ENCODE measurements at regions not wholly inside any gene's neighbourhood (a gene's known extent, or its start where the extent isn't known, plus 50 kb on each side); places are given as distances from the start of the nearest gene placed in this dataset.
"Not testable (repeated sequence)": the region's sequence is repeated elsewhere in the genome, so short reads cannot be mapped to it uniquely, and the experiment has no call there.

DNA sequence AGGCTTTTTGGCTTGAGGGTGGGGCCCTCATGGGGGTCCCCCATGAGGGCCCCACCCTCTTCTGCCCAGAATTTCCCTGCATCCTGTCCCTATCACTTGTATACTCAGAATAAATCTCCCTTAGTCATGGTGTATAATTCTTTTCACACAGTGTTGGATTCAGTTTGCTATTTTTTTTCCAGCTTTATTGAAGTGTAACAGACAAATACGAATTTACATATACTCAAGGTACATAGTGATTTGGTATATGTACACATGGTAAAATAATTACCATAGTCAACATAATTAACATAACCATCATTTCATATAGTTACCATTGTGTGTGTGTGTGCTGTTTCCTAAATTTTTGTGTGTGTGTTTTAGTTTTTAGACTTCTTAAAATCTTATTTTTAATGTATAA, 289.4 kb downstream of the CNTNAP3B start:
- not testable (repeated sequence) for H3K27me3 ChIP-seq (ENCODE audit: insufficient read depth, poor library complexity, severe bottlenecking); DNase-seq (ENCODE audit: low read depth in 1 of 2, low spot score in 1 of 2); H3K27ac ChIP-seq (replicated peaks); H3K4me3 ChIP-seq (replicated peaks; ENCODE audit: insufficient read depth, low read length)

DNA sequence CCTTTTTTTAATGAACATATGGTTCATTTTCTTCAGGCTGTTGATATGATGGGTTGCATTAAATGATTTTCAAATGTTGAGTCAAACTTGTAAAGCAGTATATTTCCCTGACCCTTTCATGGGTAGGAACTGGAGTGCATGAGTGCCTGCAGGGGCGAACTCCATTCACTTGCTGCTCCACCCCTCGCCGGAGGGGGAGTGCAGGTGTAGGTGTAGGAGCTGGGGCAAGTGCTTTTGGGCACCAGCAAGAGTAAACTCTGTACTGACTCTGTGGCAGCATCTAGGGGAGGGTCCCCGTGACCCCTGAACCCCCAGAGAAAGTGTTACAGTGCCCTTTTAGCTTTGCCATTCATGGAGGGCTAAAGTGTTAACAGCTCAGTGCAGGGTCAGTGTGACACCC, 290.3 kb downstream of the CNTNAP3B start:
- DNase-seq (ENCODE audit: low read depth in 1 of 2, low spot score in 1 of 2); H3K27me3 ChIP-seq (ENCODE audit: insufficient read depth, poor library complexity, severe bottlenecking); H3K4me3 ChIP-seq (replicated peaks; ENCODE audit: insufficient read depth, low read length); H3K27ac ChIP-seq (replicated peaks): not testable (repeated sequence)

- H3K4me3 ChIP-seq (replicated peaks; ENCODE audit: insufficient read depth, low read length); DNase-seq (ENCODE audit: low read depth in 1 of 2, low spot score in 1 of 2); H3K27ac ChIP-seq (replicated peaks); H3K27me3 ChIP-seq (ENCODE audit: insufficient read depth, poor library complexity, severe bottlenecking): not testable (repeated sequence)
Observed at GRCh38 chr9:41838562-41838851, 290.7 kb downstream of the CNTNAP3B start.

DNA sequence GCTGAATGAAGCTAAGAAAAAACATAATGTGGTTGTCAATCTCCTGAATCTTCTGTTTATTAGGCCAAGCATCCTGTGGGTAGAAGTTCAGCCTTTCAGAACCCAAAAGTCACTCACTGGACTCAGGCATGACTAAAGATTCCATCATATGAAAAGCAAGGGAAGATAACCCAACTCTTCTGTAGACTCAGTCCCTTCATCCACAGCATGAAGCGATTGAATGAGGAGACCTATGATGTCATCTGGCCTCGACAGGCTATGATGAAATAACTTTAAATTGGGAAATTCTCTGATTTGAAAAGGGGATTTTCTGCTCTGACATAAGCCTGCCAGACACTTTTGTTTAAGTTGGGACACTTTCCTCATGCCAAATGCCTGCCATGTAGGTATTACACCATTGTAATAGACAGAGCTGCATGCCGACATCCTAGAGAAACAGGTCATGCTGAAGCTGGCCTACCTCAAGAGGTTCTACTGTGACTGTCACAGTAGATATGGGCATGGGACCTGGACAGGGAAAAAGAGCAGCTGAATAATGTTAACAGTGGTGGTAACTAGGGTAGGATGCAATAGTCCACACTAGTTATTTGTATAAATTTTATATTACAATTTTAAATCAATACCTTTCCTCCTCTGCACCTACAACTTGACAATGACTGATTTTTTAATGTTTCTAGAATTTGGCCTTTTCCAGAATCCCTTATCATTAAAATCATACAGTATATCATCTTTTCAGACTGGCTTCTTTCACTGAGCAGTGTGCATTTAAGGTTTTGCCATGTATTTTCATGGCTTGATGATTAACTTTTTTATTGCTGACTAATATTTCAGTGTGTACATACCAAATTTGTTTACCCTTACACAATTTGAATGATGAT, 291.3 kb downstream of the CNTNAP3B start:
- not testable (repeated sequence) for H3K27me3 ChIP-seq (ENCODE audit: insufficient read depth, poor library complexity, severe bottlenecking); H3K27ac ChIP-seq (replicated peaks); H3K4me3 ChIP-seq (replicated peaks; ENCODE audit: insufficient read depth, low read length); DNase-seq (ENCODE audit: low read depth in 1 of 2, low spot score in 1 of 2)

GRCh38 chr9:41833108-41833507, 296.1 kb downstream of the CNTNAP3B start:
- H3K27me3 ChIP-seq (ENCODE audit: insufficient read depth, poor library complexity, severe bottlenecking); H3K4me3 ChIP-seq (replicated peaks; ENCODE audit: insufficient read depth, low read length); DNase-seq (ENCODE audit: low read depth in 1 of 2, low spot score in 1 of 2); H3K27ac ChIP-seq (replicated peaks): not testable (repeated sequence)

- not testable (repeated sequence) for DNase-seq (ENCODE audit: low read depth in 1 of 2, low spot score in 1 of 2); H3K4me3 ChIP-seq (replicated peaks; ENCODE audit: insufficient read depth, low read length); H3K27ac ChIP-seq (replicated peaks); H3K27me3 ChIP-seq (ENCODE audit: insufficient read depth, poor library complexity, severe bottlenecking)
Observed at GRCh38 chr9:41824723-41825122, 304.5 kb downstream of the CNTNAP3B start.

- DNase-seq (ENCODE audit: low read depth in 1 of 2, low spot score in 1 of 2); H3K27ac ChIP-seq (replicated peaks); H3K4me3 ChIP-seq (replicated peaks; ENCODE audit: insufficient read depth, low read length); H3K27me3 ChIP-seq (ENCODE audit: insufficient read depth, poor library complexity, severe bottlenecking): not testable (repeated sequence)
Observed at GRCh38 chr9:41802706-41803105, 326.5 kb downstream of the CNTNAP3B start.

DNA sequence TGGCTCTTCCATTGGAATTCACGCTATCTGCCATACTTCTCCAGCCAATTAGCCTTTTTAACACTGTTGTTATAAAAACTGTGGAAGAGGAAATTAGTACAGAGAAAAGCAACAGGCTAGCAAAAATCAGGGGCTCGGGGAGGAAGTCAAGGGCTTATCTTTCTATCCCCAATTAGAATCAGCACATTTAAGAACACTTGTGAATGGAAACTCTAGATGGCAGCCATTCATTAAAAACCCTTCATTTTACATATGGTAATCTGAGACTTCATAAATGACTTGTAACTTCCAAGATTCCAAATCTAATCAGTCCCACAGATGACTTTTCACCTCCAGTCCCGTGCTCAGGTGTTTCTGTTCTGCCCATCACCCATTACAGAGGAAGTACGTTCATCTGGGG, 330.5 kb downstream of the CNTNAP3B start:
- DNase-seq (ENCODE audit: low read depth in 1 of 2, low spot score in 1 of 2); H3K27me3 ChIP-seq (ENCODE audit: insufficient read depth, poor library complexity, severe bottlenecking); H3K27ac ChIP-seq (replicated peaks); H3K4me3 ChIP-seq (replicated peaks; ENCODE audit: insufficient read depth, low read length): not testable (repeated sequence)

- peak in 1 of 2 experiments; percentile 23 for DNase-seq (ENCODE audit: low read depth in 1 of 2, low spot score in 1 of 2)
- peak; percentile 64 for TF ChIP-seq SPI1 (IDR thresholded peaks at IDR 0.05; ENCODE audit: borderline replicate concordance, low read depth)
- H3K27ac ChIP-seq (replicated peaks) = not testable (repeated sequence)
Observed at GRCh38 chr9:41790719-41791363, 338.4 kb downstream of the CNTNAP3B start.

DNA sequence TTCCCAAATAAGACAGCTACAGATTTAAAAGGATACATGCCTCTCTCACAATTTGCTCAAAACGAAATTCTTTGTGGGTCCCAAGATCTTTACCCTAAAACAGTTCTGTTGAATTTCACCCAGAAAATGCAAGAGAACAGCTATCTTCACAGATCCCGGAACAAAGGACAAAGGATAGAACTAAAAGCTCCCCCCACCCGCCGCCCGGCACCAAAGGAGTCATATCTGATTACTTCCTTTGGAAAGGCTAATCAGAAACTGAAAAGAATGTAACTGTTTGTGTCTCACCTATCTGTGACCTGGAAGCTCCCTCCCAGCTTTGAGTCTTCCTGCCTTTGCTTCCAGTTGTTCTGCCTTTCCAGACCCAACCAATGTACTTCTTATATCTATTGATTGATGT, 339.2 kb downstream of the CNTNAP3B start:
- not testable (repeated sequence) for H3K4me3 ChIP-seq (replicated peaks; ENCODE audit: insufficient read depth, low read length); H3K27me3 ChIP-seq (ENCODE audit: insufficient read depth, poor library complexity, severe bottlenecking); H3K27ac ChIP-seq (replicated peaks); DNase-seq (ENCODE audit: low read depth in 1 of 2, low spot score in 1 of 2)

More at GRCh38 chr9:41790719-41791363, 338.4 kb downstream of the CNTNAP3B start:
- not testable (repeated sequence) for H3K27me3 ChIP-seq (ENCODE audit: insufficient read depth, poor library complexity, severe bottlenecking); H3K4me3 ChIP-seq (replicated peaks; ENCODE audit: insufficient read depth, low read length)

DNA sequence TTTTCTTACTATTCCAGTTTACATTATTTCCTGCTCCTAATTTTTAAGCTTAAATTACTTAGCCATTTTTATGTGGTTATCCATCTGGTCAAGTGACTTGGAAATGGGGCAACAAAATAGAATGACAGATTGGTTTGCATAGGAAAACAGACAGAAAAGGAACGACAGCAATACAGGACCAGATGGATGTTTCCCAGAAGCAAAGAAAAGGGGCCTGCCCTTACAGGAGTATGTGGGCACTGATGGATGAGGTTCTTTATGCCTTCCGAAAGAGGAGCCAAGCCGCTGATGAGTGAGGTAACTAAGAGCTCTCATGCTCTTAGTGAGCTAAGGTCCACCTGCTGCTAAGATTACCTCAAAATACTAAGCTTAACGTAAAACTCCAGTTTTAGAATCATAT, 339.8 kb downstream of the CNTNAP3B start:
- not testable (repeated sequence) for DNase-seq (ENCODE audit: low read depth in 1 of 2, low spot score in 1 of 2); H3K4me3 ChIP-seq (replicated peaks; ENCODE audit: insufficient read depth, low read length); H3K27me3 ChIP-seq (ENCODE audit: insufficient read depth, poor library complexity, severe bottlenecking)

DNA sequence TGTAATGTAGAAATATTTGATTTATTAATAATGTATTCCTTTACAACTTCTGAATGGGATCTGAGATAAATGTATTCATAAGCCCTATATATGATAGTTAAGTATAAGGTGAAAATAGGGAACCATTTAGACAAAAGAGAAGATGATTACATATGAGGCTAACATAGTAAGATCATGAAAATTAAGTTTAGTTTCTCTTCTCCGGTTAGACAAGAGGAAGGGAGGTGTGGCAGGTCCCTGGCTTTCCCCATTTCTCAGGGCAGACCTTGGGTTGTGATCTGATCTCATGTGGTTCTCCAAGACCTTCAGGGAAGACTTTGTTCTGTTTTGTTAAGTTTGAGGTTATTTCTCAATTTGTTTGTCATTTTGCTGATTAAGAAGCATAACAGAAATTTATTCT, 341.3 kb downstream of the CNTNAP3B start:
- not testable (repeated sequence) for H3K4me3 ChIP-seq (replicated peaks; ENCODE audit: insufficient read depth, low read length); DNase-seq (ENCODE audit: low read depth in 1 of 2, low spot score in 1 of 2)

More for the DNA sequence above, 339.8 kb downstream of the CNTNAP3B start:
- not testable (repeated sequence) for H3K27ac ChIP-seq (replicated peaks)

GRCh38 chr9:41787270-41787669, 342.0 kb downstream of the CNTNAP3B start:
- H3K27ac ChIP-seq (replicated peaks); DNase-seq (ENCODE audit: low read depth in 1 of 2, low spot score in 1 of 2); H3K27me3 ChIP-seq (ENCODE audit: insufficient read depth, poor library complexity, severe bottlenecking); H3K4me3 ChIP-seq (replicated peaks; ENCODE audit: insufficient read depth, low read length): not testable (repeated sequence)

More for the DNA sequence above, 341.3 kb downstream of the CNTNAP3B start:
- not testable (repeated sequence) for H3K27me3 ChIP-seq (ENCODE audit: insufficient read depth, poor library complexity, severe bottlenecking); H3K27ac ChIP-seq (replicated peaks)

GRCh38 chr9:41784006-41784405, 345.2 kb downstream of the CNTNAP3B start:
- not testable (repeated sequence) for H3K27me3 ChIP-seq (ENCODE audit: insufficient read depth, poor library complexity, severe bottlenecking); DNase-seq (ENCODE audit: low read depth in 1 of 2, low spot score in 1 of 2); H3K4me3 ChIP-seq (replicated peaks; ENCODE audit: insufficient read depth, low read length); H3K27ac ChIP-seq (replicated peaks)
